Right lobe of liver (tissue), 4 donors: ENCODE measurements at regions not wholly inside any gene's neighbourhood (a gene's known extent, or its start where the extent isn't known, plus 50 kb on each side); places are given as distances from the start of the nearest gene placed in this dataset.

Experiments
- POLR2A ChIP-seq: fragments of 450-650 bp; IDR thresholded peaks from one replicate; pipeline ENCODE4 v1.6.1; 2017; ENCODE audit warnings: antibody characterized with exemption, mild to moderate bottlenecking
- TF ChIP-seq, protein P1 (sequence below), 4 donors: fragments of 200-600 bp in 3 of 4; fragments of 450-650 bp in 1 of 4; IDR thresholded peaks; one replicate each; pipeline versions ENCODE4 v1.5.1 to v1.8.0; 2016 to 2022; ENCODE audit warnings: antibody characterized with exemption in 4 of 4, mild to moderate bottlenecking in 2 of 4
- donor health status: DM: no; HTN: no; CAD: no.
- donor health status: DM: no; HTN: no; CAD: no.
- donor health status: DM: no; HTN: yes; CAD: no.

DNA sequence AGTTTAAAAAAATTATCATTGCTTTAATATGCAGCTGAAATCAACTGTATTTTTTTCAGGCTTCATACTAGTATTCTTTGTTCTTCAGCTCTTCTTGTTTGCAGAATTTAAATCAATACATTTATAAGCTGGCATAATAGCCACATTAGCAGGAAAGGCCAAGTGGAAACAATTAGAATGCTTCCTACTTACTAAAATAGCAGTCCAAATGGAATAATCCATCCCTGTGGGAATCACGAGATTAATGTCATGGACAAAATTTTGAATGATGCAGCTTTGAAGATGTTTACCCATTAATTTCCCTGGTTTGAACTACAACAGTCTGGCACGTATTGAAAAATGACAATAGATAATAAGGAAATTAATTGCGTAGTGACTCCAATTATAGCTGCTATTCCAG lies 2650.8 kb downstream of the PCDH9 start:
- TF ChIP-seq, protein P1, sequence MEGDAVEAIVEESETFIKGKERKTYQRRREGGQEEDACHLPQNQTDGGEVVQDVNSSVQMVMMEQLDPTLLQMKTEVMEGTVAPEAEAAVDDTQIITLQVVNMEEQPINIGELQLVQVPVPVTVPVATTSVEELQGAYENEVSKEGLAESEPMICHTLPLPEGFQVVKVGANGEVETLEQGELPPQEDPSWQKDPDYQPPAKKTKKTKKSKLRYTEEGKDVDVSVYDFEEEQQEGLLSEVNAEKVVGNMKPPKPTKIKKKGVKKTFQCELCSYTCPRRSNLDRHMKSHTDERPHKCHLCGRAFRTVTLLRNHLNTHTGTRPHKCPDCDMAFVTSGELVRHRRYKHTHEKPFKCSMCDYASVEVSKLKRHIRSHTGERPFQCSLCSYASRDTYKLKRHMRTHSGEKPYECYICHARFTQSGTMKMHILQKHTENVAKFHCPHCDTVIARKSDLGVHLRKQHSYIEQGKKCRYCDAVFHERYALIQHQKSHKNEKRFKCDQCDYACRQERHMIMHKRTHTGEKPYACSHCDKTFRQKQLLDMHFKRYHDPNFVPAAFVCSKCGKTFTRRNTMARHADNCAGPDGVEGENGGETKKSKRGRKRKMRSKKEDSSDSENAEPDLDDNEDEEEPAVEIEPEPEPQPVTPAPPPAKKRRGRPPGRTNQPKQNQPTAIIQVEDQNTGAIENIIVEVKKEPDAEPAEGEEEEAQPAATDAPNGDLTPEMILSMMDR (IDR thresholded peaks at IDR 0.05), result no peak
- no peak for TF ChIP-seq POLR2A
